Omental fat pad (tissue), 3 donors: ENCODE measurements at regions not wholly inside any gene's neighbourhood (a gene's known extent, or its start where the extent isn't known, plus 50 kb on each side); places are given as distances from the start of the nearest gene placed in this dataset.

ENCODE experiments used
- ATAC-seq: fragments of 150-250 bp; one replicate; pipeline ENCODE4 v1.9.1; 2016; ENCODE audit warnings: mild to moderate bottlenecking, moderate library complexity; ENCODE audit not compliant: low FRiP score
- DNase-seq: peaks from one replicate; pipeline ENCODE4 v3.0.0-alpha.2; 2019; ENCODE audit warnings: low spot score
- CTCF ChIP-seq, 3 donors: fragments of 450-650 bp; IDR thresholded peaks; one replicate each; pipeline ENCODE4 v1.5.1; 2016 to 2017; ENCODE audit warnings: antibody characterized with exemption in 3 of 3, mild to moderate bottlenecking in 3 of 3, moderate library complexity in 2 of 3

GRCh38 chr21:39020751-39021477 is 162.3 kb downstream of the PSMG1 start:
- peak; percentile 73 for ATAC-seq
- DNase-seq, result no peak
- TF ChIP-seq CTCF (IDR thresholded peaks at IDR 0.05), result no peak

DNA sequence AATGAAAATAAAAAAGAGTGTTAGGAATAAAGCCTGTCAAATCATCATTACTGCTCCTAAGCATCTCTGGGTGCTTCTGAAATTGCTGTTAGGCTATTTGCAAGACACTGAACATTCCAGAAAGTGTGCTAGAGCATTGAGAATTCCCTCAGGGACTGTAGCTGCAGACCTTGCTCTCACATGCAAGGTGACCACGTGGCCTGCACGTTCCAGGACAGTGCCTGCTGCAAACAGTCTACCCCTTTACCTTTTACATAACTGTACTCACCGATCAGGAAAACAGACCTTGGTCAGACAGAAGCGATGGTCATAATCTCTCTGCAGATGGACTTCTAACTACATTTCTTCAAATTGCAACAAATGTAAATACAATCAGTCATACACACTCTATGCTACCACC is 164.5 kb downstream of the PSMG1 start:
- no peak for TF ChIP-seq CTCF (IDR thresholded peaks at IDR 0.05)
- DNase-seq, result no peak
- no peak for ATAC-seq

DNA sequence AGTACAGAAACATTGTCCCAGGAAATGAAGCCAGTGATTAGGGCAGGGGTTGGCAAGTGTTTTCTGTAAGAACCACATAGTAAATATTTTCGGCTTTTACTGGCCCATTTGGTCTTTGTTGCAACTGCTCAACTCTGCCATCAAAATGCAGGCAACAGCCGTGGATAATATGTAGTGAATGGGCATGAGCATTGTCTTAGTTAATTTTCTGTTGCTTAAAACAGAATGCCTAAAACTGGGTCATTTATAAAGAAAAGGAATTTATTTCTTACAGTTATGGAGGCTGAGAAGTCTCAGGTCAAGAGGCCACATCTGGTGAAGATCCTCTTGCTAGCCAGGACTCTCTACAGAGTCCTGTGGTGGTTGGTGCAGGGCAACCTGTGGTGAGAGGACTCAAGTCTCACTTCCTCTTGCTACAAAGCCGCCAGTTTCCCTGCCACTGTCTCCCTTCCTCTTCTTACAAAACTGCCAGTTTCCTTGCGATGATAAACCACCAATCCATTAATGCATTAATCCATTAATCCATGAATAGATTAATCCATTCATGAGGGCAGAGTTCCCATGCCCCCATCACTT is 166.4 kb downstream of the PSMG1 start:
- DNase-seq (no peak), ATAC-seq (no peak)
- no peak for TF ChIP-seq CTCF (IDR thresholded peaks at IDR 0.05)

DNA sequence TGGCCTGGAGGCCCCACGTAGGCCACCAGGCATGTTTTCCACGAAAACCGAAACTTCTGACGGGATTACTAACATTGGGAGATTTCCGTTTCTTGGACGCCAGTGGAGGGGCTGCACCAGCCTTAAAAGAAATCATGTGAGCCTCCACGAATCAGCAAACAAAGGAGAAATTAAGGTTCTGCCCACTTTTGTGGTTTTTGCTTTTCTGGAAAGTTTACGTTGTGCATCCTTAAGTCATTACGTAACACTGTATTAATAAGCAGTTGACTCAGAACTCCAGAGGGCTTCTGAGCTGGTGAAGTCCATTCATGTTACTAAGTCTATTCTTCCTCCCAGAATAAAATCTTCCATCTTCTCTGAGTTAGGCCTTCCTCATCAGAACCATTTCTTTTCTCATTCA is 168.5 kb downstream of the PSMG1 start:
- no peak for ATAC-seq
- TF ChIP-seq CTCF (IDR thresholded peaks at IDR 0.05), result no peak
- DNase-seq, result no peak

DNA sequence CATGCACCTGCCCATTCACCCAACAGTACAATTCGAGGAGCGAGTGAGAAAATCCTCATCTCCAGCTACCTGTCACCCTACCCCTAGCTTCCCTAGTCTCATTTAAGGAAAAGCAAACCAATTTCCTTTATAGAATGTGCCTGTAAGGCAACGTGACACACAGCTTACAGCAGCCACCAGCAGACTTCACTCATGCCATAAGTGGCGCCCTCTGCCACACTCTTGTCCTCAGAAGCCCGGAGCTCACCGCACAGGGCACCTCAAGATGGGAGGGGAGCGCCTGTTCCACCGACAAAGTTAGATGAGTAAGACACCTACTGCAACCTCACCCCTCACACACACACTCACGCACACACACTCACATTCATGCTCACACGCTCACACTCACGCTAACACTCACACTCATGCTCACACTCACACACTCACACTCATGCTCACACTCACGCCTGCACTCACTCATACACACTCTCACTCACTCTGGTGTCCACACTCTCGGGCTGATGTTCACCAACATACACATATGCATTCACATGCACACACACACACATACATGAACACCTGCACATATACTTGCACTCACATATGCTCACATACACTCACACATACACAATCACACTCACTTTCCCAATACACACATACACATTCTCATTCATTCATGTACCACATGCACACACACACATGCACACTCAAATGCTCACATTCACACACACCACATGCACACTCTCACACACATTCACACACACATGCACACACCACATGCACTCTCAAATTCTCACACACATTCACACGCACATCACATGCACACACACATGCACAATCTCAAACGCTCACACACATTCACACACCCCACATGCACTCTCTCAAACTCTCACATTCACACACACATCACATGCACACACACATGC is 170.7 kb downstream of the PSMG1 start:
- TF ChIP-seq CTCF (IDR thresholded peaks at IDR 0.05), result no peak
- ATAC-seq, result no peak
- no peak for DNase-seq

DNA sequence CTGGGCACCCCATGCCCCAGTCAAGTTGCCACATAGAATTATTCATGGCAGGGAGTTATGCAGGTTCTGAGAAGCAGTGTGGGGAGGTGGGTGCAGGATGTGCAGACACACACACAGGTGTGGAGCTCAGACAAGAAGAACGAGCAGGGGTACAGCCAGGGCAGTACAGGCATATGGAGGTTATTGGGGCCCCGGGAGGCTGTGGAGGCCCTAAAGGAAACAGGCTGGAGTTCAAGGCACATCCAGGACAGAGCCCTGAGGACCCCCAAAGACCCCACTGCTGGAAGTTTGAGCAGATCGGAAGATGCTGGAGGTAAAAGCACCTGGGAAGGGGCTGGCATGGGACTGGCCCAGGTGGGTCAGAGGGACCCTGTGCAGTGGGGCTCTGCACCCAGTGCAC is 171.3 kb downstream of the PSMG1 start:
- no peak for ATAC-seq
- DNase-seq, result no peak
- TF ChIP-seq CTCF (IDR thresholded peaks at IDR 0.05), result no peak
